PC-3 (cell line): ENCODE measurements at regions not wholly inside any gene's neighbourhood (a gene's known extent, or its start where the extent isn't known, plus 50 kb on each side); places are given as distances from the start of the nearest gene placed in this dataset.
"Not testable (repeated sequence)": the region's sequence is repeated elsewhere in the genome, so short reads cannot be mapped to it uniquely, and the experiment has no call there.

Experiments used
- ATAC-seq: fragments of 200-7000 bp; cut with Tn5 transposase; 2 replicates; pipeline ENCODE4 v1.9.1; 2020; ENCODE audit warnings: mild to moderate bottlenecking, moderate library complexity
- BruUV-seq: library from RNA; stranded (reverse); fragments of 400-500 nt; replicated peaks from 2 replicates; lab custom pipeline; 2021; lab: Mats Ljungman, UMichigan
- CTCF ChIA-PET: fragments of 300-600 bp; sonication (Branson Sonifier 250); formaldehyde crosslinking; loops from one replicate; lab custom pipeline; 2022; ENCODE audit warnings: antibody characterized with exemption; lab: Charles Lee
- POLR2A ChIA-PET: fragments of 300-600 bp; sonication (Branson Sonifier 250); formaldehyde crosslinking; loops from one replicate; lab custom pipeline; 2022; ENCODE audit warnings: antibody characterized with exemption; ENCODE audit not compliant: unreplicated experiment; lab: Charles Lee
- DNase-seq: peaks from one replicate; pipeline ENCODE4 v3.0.0-alpha.2; 2015
- H2AFZ ChIP-seq: fragments of 300-600 bp; sonication (generic); 2 replicates; pipeline ENCODE4 v1.6.0; 2016; ENCODE audit warnings: antibody characterized with exemption, low read length
- H3F3A ChIP-seq: fragments of 300-600 bp; sonication (generic); one replicate; pipeline ENCODE4 v1.6.0; 2017; ENCODE audit warnings: antibody characterized with exemption, low read length, control low read depth, mild to moderate bottlenecking; ENCODE audit not compliant: unreplicated experiment
- H3K27ac ChIP-seq: fragments of 300-600 bp; sonication (generic); 2 replicates; pipeline ENCODE4 v1.5.1; 2016; ENCODE audit warnings: mild to moderate bottlenecking, low read length
- H3K27me3 ChIP-seq: fragments of 300-600 bp; sonication (generic); 2 replicates; pipeline ENCODE4 v1.6.1; 2016; ENCODE audit warnings: low read length, mixed read lengths
- H3K36me3 ChIP-seq: fragments of 300-600 bp; sonication (generic); 2 replicates; pipeline ENCODE4 v1.6.1; 2016; ENCODE audit warnings: low read depth, mixed run types, low read length, mixed read lengths
- H3K4me1 ChIP-seq: fragments of 300-600 bp; sonication (generic); 2 replicates; pipeline ENCODE4 v1.5.1; 2016; ENCODE audit warnings: low read length; ENCODE audit not compliant: insufficient read depth
- H3K4me2 ChIP-seq: fragments of 300-600 bp; sonication (generic); 2 replicates; pipeline ENCODE4 v1.6.0; 2016; ENCODE audit warnings: low read length
- H3K4me3 ChIP-seq: fragments of 300-600 bp; sonication (generic); 2 replicates; pipeline ENCODE4 v1.5.1; 2016; ENCODE audit warnings: mild to moderate bottlenecking, low read length, mixed read lengths
- H3K79me2 ChIP-seq: fragments of 300-600 bp; sonication (generic); 2 replicates; pipeline ENCODE4 v1.6.1; 2017; ENCODE audit warnings: low read length, mixed read lengths
- H3K9ac ChIP-seq: fragments of 300-600 bp; sonication (generic); 2 replicates; pipeline ENCODE4 v1.6.0; 2016; ENCODE audit warnings: mild to moderate bottlenecking, low read length
- H3K9me2 ChIP-seq: fragments of 300-600 bp; sonication (generic); replicated peaks from 2 replicates; pipeline ENCODE4 v1.6.1; 2016; ENCODE audit warnings: mixed run types, low read length, mixed read lengths
- H3K9me3 ChIP-seq: fragments of 300-600 bp; sonication (generic); 2 replicates; pipeline ENCODE4 v1.6.1; 2016; ENCODE audit warnings: low read length, mixed read lengths
- H4K20me1 ChIP-seq: fragments of 300-600 bp; sonication (generic); 2 replicates; pipeline ENCODE4 v1.6.1; 2016; ENCODE audit warnings: low read length, mixed read lengths
- CTCF ChIP-seq: fragments of 300-600 bp; sonication (generic); conservative IDR thresholded peaks from 2 replicates; pipeline ENCODE4 v1.5.1; 2017; ENCODE audit warnings: antibody characterized with exemption, low read depth, mild to moderate bottlenecking, low read length
- EZH2 ChIP-seq: fragments of 300-600 bp; sonication (generic); IDR thresholded peaks from one replicate; pipeline ENCODE4 v1.6.1; 2017; ENCODE audit warnings: antibody characterized with exemption, mild to moderate bottlenecking, low read length; ENCODE audit not compliant: unreplicated experiment
- EZH2phosphoT487 ChIP-seq: fragments of 300-600 bp; sonication (generic); IDR thresholded peaks from 2 replicates; pipeline ENCODE4 v1.6.1; 2018; ENCODE audit warnings: mild to moderate bottlenecking, antibody characterized with exemption, low read length, borderline replicate concordance
- intact Hi-C: fragments of 100-400 bp; cut with micrococcal nuclease; formaldehyde crosslinking; loops from 2 replicates; pipeline ENCODE4 v1.9.0; 2023

GRCh38 chr14:56008150-56008549 is 110.1 kb upstream of the PELI2 start:
- DNase-seq (no peak), ATAC-seq (no peak)
- intact Hi-C loops, result no loop called here
- Histone ChIP-seq H3K4me2 (no peak overlapping the region), H3K9me2 (no peaks in the 10 kb centered on the region), H3K36me3 (no peaks in the 10 kb centered on the region), H3K4me3 (no peak overlapping the region), H3K9ac (no peak overlapping the region), H3F3A (no peaks in the 10 kb centered on the region), H2AFZ (no peak overlapping the region), H4K20me1 (no peaks in the 10 kb centered on the region), H3K27ac (no peak overlapping the region), H3K27me3 (peaks cover 29% of the 10 kb centered on the region; the same call in 1 of the 2 replicates), H3K4me1 (no peaks in the 10 kb centered on the region), H3K79me2 (no peaks in the 10 kb centered on the region), H3K9me3 (no peaks in the 10 kb centered on the region)
- CTCF ChIA-PET, result no interaction called here
- BruUV-seq, result no TSS peak
- POLR2A ChIA-PET, result no interaction called here
- TF ChIP-seq EZH2phosphoT487 (no peak), CTCF (no peak), EZH2 (no peak)

- H3K27ac ChIP-seq, H3K4me2 ChIP-seq, DNase-seq, H3K79me2 ChIP-seq, intact Hi-C loops, POLR2A ChIA-PET, H4K20me1 ChIP-seq, CTCF ChIA-PET, ATAC-seq, H2AFZ ChIP-seq, H3K9me3 ChIP-seq, H3K9ac ChIP-seq, H3K9me2 ChIP-seq, BruUV-seq, H3K36me3 ChIP-seq, H3F3A ChIP-seq, H3K4me1 ChIP-seq, H3K4me3 ChIP-seq: not testable (repeated sequence)
- peaks cover 28% of the 10 kb centered on the region; the same call in 1 of the 2 replicates for H3K27me3 ChIP-seq
Measured at GRCh38 chr14:56008661-56009060, 109.5 kb upstream of the PELI2 start.

- Histone ChIP-seq H3K79me2 (no peaks in the 10 kb centered on the region), H3K36me3 (no peaks in the 10 kb centered on the region), H3K27ac (no peak overlapping the region), H3K9ac (no peak overlapping the region), H2AFZ (no peak overlapping the region), H3K9me2 (no peaks in the 10 kb centered on the region), H3K9me3 (no peaks in the 10 kb centered on the region), H3K27me3 (peaks cover 76% of the 10 kb centered on the region), H3K4me2 (no peak overlapping the region), H3K4me1 (no peaks in the 10 kb centered on the region), H3F3A (no peaks in the 10 kb centered on the region), H4K20me1 (no peaks in the 10 kb centered on the region), H3K4me3 (no peak overlapping the region)
- intact Hi-C loops, result no loop called here
- POLR2A ChIA-PET, result no interaction called here
- CTCF ChIA-PET, result no interaction called here
- TF ChIP-seq CTCF, result no peak
- no peak for TF ChIP-seq EZH2phosphoT487
- TF ChIP-seq EZH2, result no peak
- DNase-seq, result no peak
- ATAC-seq, result no peak
- no TSS peak for BruUV-seq
Measured at GRCh38 chr14:56023661-56024081, 94.5 kb upstream of the PELI2 start.
